Upper lobe of left lung (tissue), 4 donors: ENCODE measurements at regions not wholly inside any gene's neighbourhood (a gene's known extent, or its start where the extent isn't known, plus 50 kb on each side); places are given as distances from the start of the nearest gene placed in this dataset.

ENCODE experiments used
- CTCF ChIP-seq, 6 experiments: fragments of 450-650 bp in 4 of 6; fragments of 200-600 bp in 2 of 6; sonication (generic) in 2 of 6; IDR thresholded peaks; one replicate each; pipeline ENCODE4 v1.5.1; 2016 to 2019; ENCODE audit warnings: antibody characterized with exemption in 6 of 6
- POLR2AphosphoS5 ChIP-seq, 2 donors: sonication (generic); formaldehyde crosslinking; IDR thresholded peaks; one replicate each; pipeline ENCODE4 v1.5.1; 2017; ENCODE audit warnings: antibody characterized with exemption in 2 of 2

GRCh38 chr7:84638339-84638697 lies 443.7 kb upstream of the SEMA3A start:
- TF ChIP-seq POLR2AphosphoS5 (IDR thresholded peaks at IDR 0.05): no peak
- no peak for TF ChIP-seq CTCF (IDR thresholded peaks at IDR 0.05)
